ENCODE measurements at regions not wholly inside any gene's neighbourhood (a gene's known extent, or its start where the extent isn't known, plus 50 kb on each side); places are given as distances from the start of the nearest gene placed in this dataset.

- TF ChIP-seq POLR2A (IDR thresholded peaks at IDR 0.05) = no peak
- TF ChIP-seq CTCF (IDR thresholded peaks at IDR 0.05) = no peak
Observed at GRCh38 chr11:113554526-113554925, 79.3 kb upstream of the DRD2 start.
